Uterus (tissue), 3 donors: ENCODE measurements at regions not wholly inside any gene's neighbourhood (a gene's known extent, or its start where the extent isn't known, plus 50 kb on each side); places are given as distances from the start of the nearest gene placed in this dataset.

ENCODE experiments used
- DNase-seq, 2 donors: peaks; one replicate each; pipeline ENCODE4 v3.0.0-alpha.2; 2019 to 2020
- H3K27ac ChIP-seq, 2 donors: fragments of 200-600 bp; sonication (generic); 1 replicate in 1 of 2; 2 replicates in 1 of 2; pipeline ENCODE4 v1.5.1; 2016 to 2018
- H3K27me3 ChIP-seq, 2 donors: fragments of 200-600 bp; sonication (generic); one replicate each; pipeline ENCODE4 v1.5.1; 2018 to 2019; ENCODE audit warnings: control low read depth in 1 of 2
- H3K36me3 ChIP-seq, 2 donors: fragments of 200-600 bp; sonication (generic); one replicate each; pipeline ENCODE4 v1.5.1; 2019; ENCODE audit warnings: control low read depth in 1 of 2
- H3K4me1 ChIP-seq, 2 donors: fragments of 200-600 bp; sonication (generic); one replicate each; pipeline ENCODE4 v1.5.1; 2018 to 2019; ENCODE audit warnings: control low read depth in 1 of 2
- H3K4me3 ChIP-seq, 2 donors: fragments of 200-600 bp; sonication (generic); 1 replicate in 1 of 2; 2 replicates in 1 of 2; pipeline ENCODE4 v1.5.1; 2018 to 2019; ENCODE audit warnings: mild to moderate bottlenecking in 1 of 2
- H3K9me3 ChIP-seq, 2 donors: fragments of 200-600 bp; sonication (generic); one replicate each; pipeline ENCODE4 v1.5.1; 2019; ENCODE audit warnings: control low read depth in 1 of 2
- POLR2A ChIP-seq, 2 donors: fragments of 450-650 bp; IDR thresholded peaks; one replicate each; pipeline ENCODE4 v1.6.1; 2016; ENCODE audit warnings: antibody characterized with exemption in 2 of 2, mild to moderate bottlenecking in 1 of 2, moderate library complexity in 1 of 2
- intact Hi-C: fragments of 100-400 bp; cut with DNase I; formaldehyde crosslinking; loops from one replicate; pipeline ENCODE4 v1.15.1; 2023; ENCODE audit warnings: low total_unique reads
- TF ChIP-seq, protein P1 (sequence below), 4 experiments: fragments of 200-600 bp in 2 of 4; fragments of 450-650 bp in 2 of 4; sonication (generic) in 2 of 4; IDR thresholded peaks; one replicate each; pipeline ENCODE4 v1.5.1; 2016 to 2019; ENCODE audit warnings: antibody characterized with exemption in 4 of 4, mild to moderate bottlenecking in 2 of 4, moderate library complexity in 1 of 4
- donor health status: DM: yes; HTN: yes; CAD: no.

DNA sequence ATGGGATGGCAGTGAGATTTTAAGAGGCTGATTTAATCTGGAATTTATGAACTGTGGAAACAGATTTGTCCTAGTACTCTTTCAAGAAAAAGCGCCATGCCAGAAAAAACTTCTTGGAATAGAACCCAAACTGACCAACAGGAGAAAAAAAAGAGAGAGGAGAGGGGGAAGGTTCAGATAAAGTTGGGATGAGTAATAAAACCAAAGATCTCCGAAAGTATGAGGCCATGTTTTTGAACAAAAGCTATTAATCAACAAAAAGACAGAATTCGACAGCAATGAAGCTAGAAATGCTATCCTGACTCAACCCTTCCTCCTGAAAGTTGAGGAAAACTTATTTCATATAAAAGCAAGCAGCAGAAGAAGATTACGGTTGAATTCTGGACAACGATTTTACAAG is 135.5 kb downstream of the CEMIP2 start:
- no peaks in the 10 kb centered on the region for H3K36me3 ChIP-seq
- no peaks in the 10 kb centered on the region for H3K9me3 ChIP-seq
- H3K27me3 ChIP-seq = no peaks in the 10 kb centered on the region
- no peak for DNase-seq
- no peak overlapping the region for H3K4me3 ChIP-seq
- TF ChIP-seq POLR2A (IDR thresholded peaks at IDR 0.05) = no peak
- TF ChIP-seq, protein P1, sequence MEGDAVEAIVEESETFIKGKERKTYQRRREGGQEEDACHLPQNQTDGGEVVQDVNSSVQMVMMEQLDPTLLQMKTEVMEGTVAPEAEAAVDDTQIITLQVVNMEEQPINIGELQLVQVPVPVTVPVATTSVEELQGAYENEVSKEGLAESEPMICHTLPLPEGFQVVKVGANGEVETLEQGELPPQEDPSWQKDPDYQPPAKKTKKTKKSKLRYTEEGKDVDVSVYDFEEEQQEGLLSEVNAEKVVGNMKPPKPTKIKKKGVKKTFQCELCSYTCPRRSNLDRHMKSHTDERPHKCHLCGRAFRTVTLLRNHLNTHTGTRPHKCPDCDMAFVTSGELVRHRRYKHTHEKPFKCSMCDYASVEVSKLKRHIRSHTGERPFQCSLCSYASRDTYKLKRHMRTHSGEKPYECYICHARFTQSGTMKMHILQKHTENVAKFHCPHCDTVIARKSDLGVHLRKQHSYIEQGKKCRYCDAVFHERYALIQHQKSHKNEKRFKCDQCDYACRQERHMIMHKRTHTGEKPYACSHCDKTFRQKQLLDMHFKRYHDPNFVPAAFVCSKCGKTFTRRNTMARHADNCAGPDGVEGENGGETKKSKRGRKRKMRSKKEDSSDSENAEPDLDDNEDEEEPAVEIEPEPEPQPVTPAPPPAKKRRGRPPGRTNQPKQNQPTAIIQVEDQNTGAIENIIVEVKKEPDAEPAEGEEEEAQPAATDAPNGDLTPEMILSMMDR (IDR thresholded peaks at IDR 0.05) = no peak
- H3K27ac ChIP-seq = no peak overlapping the region
- intact Hi-C loops = no loop called here
- H3K4me1 ChIP-seq = no peaks in the 10 kb centered on the region

DNA sequence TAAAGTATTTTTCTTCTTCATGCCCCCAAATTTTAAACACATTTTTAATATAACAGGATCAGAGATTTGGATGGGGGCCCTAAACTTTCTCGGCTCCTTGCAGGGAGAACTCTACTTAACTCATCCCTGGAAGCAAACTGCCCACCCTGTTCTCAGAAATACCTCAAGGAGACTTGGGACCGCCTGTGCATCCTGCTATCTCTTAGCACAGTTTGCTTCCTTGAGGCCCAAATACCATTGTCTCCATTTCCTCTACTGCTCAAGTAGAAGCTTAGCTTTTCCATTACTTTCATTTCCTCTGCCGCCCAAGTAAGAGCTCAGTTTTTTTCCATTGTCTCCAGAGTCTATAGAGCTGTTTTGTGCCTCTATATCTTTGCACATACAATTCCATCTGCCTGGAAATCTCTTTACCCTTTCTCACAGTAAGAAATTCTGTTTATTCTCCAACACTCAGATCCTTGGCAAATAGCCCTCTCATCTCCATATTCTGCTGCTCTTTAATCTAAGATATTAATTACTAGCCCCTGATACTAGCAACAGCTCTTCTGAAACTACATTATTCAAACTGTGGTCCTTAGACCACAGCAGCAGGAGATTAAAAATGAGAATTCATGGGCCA is 137.8 kb downstream of the CEMIP2 start:
- TF ChIP-seq, protein P1 (IDR thresholded peaks at IDR 0.05) = no peak
- no peak for TF ChIP-seq POLR2A (IDR thresholded peaks at IDR 0.05)
- Histone ChIP-seq H3K36me3 (no peaks in the 10 kb centered on the region), H3K4me1 (no peaks in the 10 kb centered on the region), H3K27me3 (no peaks in the 10 kb centered on the region), H3K9me3 (no peaks in the 10 kb centered on the region), H3K27ac (no peak overlapping the region), H3K4me3 (no peak overlapping the region)
- DNase-seq = no peak
- intact Hi-C loops = no loop called here

DNA sequence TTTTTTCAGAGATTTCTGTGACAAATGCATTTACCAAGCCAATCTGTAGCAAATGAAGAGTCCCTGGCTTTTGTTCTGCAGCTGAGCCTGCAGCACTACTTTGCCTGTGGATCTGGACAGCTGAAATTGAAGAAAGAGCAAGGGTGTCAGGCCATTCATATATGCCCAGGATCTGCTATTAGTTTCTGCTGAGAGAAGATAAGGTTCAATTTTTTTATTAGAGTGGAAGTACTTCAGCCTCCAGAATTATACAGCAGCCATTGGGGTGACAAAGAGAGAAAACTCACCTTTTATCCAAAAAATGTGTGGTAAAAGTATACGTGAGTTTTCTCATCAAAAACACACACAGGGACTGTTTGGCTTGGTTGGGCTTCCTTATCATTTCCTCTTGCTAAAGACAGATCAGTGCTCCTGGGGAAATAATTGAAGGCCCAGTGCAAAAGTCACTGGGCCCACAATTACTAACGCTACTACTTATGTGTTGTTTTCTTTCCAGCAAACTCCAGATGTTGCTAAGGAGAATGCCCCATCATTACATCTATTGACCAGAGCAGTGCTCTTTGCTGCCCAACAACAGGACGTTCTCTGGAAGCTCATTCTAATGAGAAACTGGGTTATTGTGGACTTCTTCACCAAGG is 138.6 kb downstream of the CEMIP2 start:
- no peaks in the 10 kb centered on the region for H3K9me3 ChIP-seq
- intact Hi-C loops = no loop called here
- H3K27ac ChIP-seq = no peak overlapping the region
- no peaks in the 10 kb centered on the region for H3K36me3 ChIP-seq
- no peak for DNase-seq
- no peaks in the 10 kb centered on the region for H3K4me1 ChIP-seq
- no peak overlapping the region for H3K4me3 ChIP-seq
- TF ChIP-seq, protein P1 (IDR thresholded peaks at IDR 0.05) = no peak
- no peak for TF ChIP-seq POLR2A (IDR thresholded peaks at IDR 0.05)
- no peaks in the 10 kb centered on the region for H3K27me3 ChIP-seq

GRCh38 chr9:71628247-71628646 is 140.1 kb downstream of the CEMIP2 start:
- Histone ChIP-seq H3K9me3 (no peaks in the 10 kb centered on the region), H3K4me3 (no peak overlapping the region), H3K36me3 (no peaks in the 10 kb centered on the region), H3K4me1 (no peaks in the 10 kb centered on the region), H3K27ac (no peak overlapping the region), H3K27me3 (no peaks in the 10 kb centered on the region)
- no peak for DNase-seq
- no peak for TF ChIP-seq POLR2A (IDR thresholded peaks at IDR 0.05)
- TF ChIP-seq, protein P1 (IDR thresholded peaks at IDR 0.05) = no peak
- intact Hi-C loops = no loop called here

DNA sequence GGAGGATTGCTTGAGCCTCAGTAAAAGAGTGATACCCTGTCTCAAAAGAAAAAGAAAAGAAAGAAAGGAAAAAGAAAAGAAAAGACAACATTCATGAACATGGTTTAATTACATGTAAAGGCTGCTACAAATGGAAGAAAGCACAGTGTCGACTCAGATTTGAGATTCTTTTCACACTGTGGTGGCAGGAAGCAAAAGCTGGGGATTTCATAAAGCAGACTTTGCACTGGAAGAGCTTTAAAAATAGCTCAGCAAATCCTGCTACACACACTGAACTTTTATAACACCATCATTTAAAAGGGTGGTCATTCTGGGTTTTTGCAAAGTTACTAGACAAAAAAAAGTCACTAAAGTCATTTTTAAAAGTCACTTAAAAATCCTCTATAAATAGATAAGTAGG is 140.8 kb downstream of the CEMIP2 start:
- Histone ChIP-seq H3K9me3 (no peaks in the 10 kb centered on the region), H3K27me3 (no peaks in the 10 kb centered on the region), H3K36me3 (no peaks in the 10 kb centered on the region), H3K27ac (no peak overlapping the region), H3K4me3 (no peak overlapping the region), H3K4me1 (no peaks in the 10 kb centered on the region)
- DNase-seq = no peak
- intact Hi-C loops = no loop called here
- no peak for TF ChIP-seq POLR2A (IDR thresholded peaks at IDR 0.05)
- TF ChIP-seq, protein P1 (IDR thresholded peaks at IDR 0.05) = no peak
